ENCODE measurements at regions not wholly inside any gene's neighbourhood (a gene's known extent, or its start where the extent isn't known, plus 50 kb on each side); places are given as distances from the start of the nearest gene placed in this dataset.

- ATAC-seq (no peak), DNase-seq (no peak)
- intact Hi-C loops (cut with micrococcal nuclease): no loop called here
- CTCF ChIA-PET: no interaction called here
- POLR2A ChIA-PET: interaction anchor here (0.6 kb wide), 1 partner anchor 19 kb away, joined by 3 read pairs; no protein-coding TSS in a partner anchor
- Mint-ChIP-seq H3K9me3 (peaks cover 1% of the 10 kb centered on the region), H3K4me1 (ENCODE audit: low read depth) (no peaks in the 10 kb centered on the region), H3K36me3 (ENCODE audit: low read depth) (no peaks in the 10 kb centered on the region), H3K27ac (no peak overlapping the region), H3K4me3 (no peak overlapping the region), H3K27me3 (peaks cover 3% of the 10 kb centered on the region)
- no peak for TF ChIP-seq CTCF (IDR thresholded peaks at IDR 0.05)
Observed at GRCh38 chr16:54533856-54534490, 247.4 kb upstream of the IRX3 start.

- Mint-ChIP-seq H3K27ac (no peak overlapping the region), H3K9me3 (no peaks in the 10 kb centered on the region), H3K4me3 (no peak overlapping the region), H3K4me1 (ENCODE audit: low read depth) (no peaks in the 10 kb centered on the region), H3K36me3 (ENCODE audit: low read depth) (no peaks in the 10 kb centered on the region), H3K27me3 (peaks cover 3% of the 10 kb centered on the region)
- ChIA-PET POLR2A (no interaction called here), CTCF (no interaction called here)
- DNase-seq (no peak), ATAC-seq (no peak)
- no peak for TF ChIP-seq CTCF (IDR thresholded peaks at IDR 0.05)
- intact Hi-C loops (cut with micrococcal nuclease): no loop called here
Observed at GRCh38 chr16:54526916-54527315, 240.3 kb upstream of the IRX3 start.

- CTCF ChIA-PET: no interaction called here
- intact Hi-C loops (cut with micrococcal nuclease): no loop called here
Observed at GRCh38 chr16:54526087-54526486, 239.5 kb upstream of the IRX3 start.

DNA sequence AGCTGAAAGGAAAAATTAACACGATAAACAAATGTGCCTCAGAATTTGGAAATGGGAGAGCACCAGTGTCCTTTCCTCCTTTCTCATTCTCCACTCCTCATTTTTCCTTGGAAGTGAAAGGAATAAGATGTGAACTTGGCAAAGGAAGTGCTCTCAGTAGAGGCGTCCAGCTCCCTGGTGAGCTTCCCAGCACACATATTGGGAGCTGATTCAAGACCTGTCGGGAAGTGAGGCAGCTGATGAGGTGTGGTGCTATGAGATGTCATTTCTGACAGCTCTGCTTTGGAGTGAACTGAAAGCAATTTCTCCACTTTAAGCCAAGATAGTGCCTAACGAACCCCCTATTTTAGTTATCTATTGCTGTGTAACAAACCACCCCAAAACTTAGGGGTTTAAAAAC lies 238.5 kb upstream of the IRX3 start:
- no peak for TF ChIP-seq CTCF (IDR thresholded peaks at IDR 0.05)
- Mint-ChIP-seq H3K9me3 (no peaks in the 10 kb centered on the region), H3K27ac (no peak overlapping the region), H3K27me3 (peaks cover 2% of the 10 kb centered on the region), H3K4me3 (no peak overlapping the region), H3K36me3 (ENCODE audit: low read depth) (no peaks in the 10 kb centered on the region), H3K4me1 (ENCODE audit: low read depth) (no peaks in the 10 kb centered on the region)
- no peak for ATAC-seq
- ChIA-PET CTCF (no interaction called here), POLR2A (no interaction called here)
- intact Hi-C loops (cut with micrococcal nuclease): no loop called here
- DNase-seq: no peak

More at GRCh38 chr16:54526087-54526486, 239.5 kb upstream of the IRX3 start:
- Mint-ChIP-seq H3K4me1 (ENCODE audit: low read depth) (no peaks in the 10 kb centered on the region), H3K9me3 (no peaks in the 10 kb centered on the region), H3K4me3 (no peak overlapping the region), H3K36me3 (ENCODE audit: low read depth) (no peaks in the 10 kb centered on the region), H3K27ac (no peak overlapping the region), H3K27me3 (no peaks in the 10 kb centered on the region)
- POLR2A ChIA-PET: no interaction called here
- no peak for ATAC-seq
- no peak for DNase-seq
- TF ChIP-seq CTCF (IDR thresholded peaks at IDR 0.05): no peak

DNA sequence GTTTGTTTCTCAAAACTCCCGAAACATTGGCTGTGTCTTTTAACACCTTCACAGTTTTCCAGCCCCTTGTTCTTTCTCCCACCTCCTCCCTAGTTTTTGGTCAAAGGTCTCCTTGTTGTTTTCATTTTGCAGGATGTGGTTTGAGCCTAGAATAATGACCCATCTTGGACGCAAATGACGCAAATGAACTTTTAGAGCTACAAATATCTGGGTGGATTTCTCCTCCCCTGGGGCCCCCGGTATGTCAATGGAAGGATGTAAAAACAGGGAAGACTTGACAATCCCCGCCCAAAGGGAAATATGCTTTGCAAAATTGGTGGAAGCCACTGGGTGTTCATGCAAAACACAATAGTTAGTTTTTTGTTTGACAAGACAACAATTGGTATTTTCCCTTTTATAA lies 236.0 kb upstream of the IRX3 start:
- CTCF ChIA-PET: no interaction called here
- intact Hi-C loops (cut with micrococcal nuclease): no loop called here
- no peak for TF ChIP-seq CTCF (IDR thresholded peaks at IDR 0.05)
- no peak for ATAC-seq
- Mint-ChIP-seq H3K27ac (no peak overlapping the region), H3K36me3 (ENCODE audit: low read depth) (no peaks in the 10 kb centered on the region), H3K27me3 (peaks cover 2% of the 10 kb centered on the region), H3K4me1 (ENCODE audit: low read depth) (no peaks in the 10 kb centered on the region), H3K4me3 (no peak overlapping the region), H3K9me3 (peaks cover 4% of the 10 kb centered on the region)
- POLR2A ChIA-PET: no interaction called here
- DNase-seq: no peak
